WTC11 (cell line): ENCODE measurements at regions not wholly inside any gene's neighbourhood (a gene's known extent, or its start where the extent isn't known, plus 50 kb on each side); places are given as distances from the start of the nearest gene placed in this dataset.

Source experiments
- ELF4 ChIP-seq: sonication (generic); formaldehyde crosslinking; IDR thresholded peaks from 2 replicates; pipeline ENCODE4 v1.8.1; 2022; ENCODE audit warnings: low read depth, mild to moderate bottlenecking, moderate library complexity, missing genetic modification reagents
- ESRRA ChIP-seq: sonication (generic); formaldehyde crosslinking; IDR thresholded peaks from 2 replicates; pipeline ENCODE4 v1.8.1; 2022; ENCODE audit warnings: mild to moderate bottlenecking, missing genetic modification reagents, borderline replicate concordance
- JUN ChIP-seq: sonication (generic); formaldehyde crosslinking; IDR thresholded peaks from 2 replicates; pipeline ENCODE4 v1.8.0; 2023; ENCODE audit warnings: mild to moderate bottlenecking, missing genetic modification reagents
- RELA ChIP-seq: sonication (generic); formaldehyde crosslinking; IDR thresholded peaks from 2 replicates; pipeline ENCODE4 v1.8.1; 2022; ENCODE audit warnings: missing genetic modification reagents, mild to moderate bottlenecking, borderline replicate concordance
- SP1 ChIP-seq: sonication (generic); formaldehyde crosslinking; conservative IDR thresholded peaks from 2 replicates; pipeline ENCODE4 v1.8.1; 2022; ENCODE audit warnings: missing genetic modification reagents
- TEAD1 ChIP-seq: sonication (generic); formaldehyde crosslinking; IDR thresholded peaks from 2 replicates; pipeline ENCODE4 v1.8.0; 2022; ENCODE audit warnings: mild to moderate bottlenecking, missing genetic modification reagents
- ZBTB21 ChIP-seq: sonication (generic); formaldehyde crosslinking; IDR thresholded peaks from 2 replicates; pipeline ENCODE4 v1.8.1; 2023; ENCODE audit warnings: mild to moderate bottlenecking, missing genetic modification reagents, borderline replicate concordance
- TF ChIP-seq, protein P1 (sequence below): sonication (generic); formaldehyde crosslinking; IDR thresholded peaks from 2 replicates; pipeline ENCODE4 v1.8.0; 2022; ENCODE audit warnings: mild to moderate bottlenecking, missing genetic modification reagents
- TF ChIP-seq, protein P2 (sequence below): fragments of 200-600 bp; IDR thresholded peaks from 2 replicates; pipeline ENCODE4 v1.8.0; 2022; ENCODE audit warnings: antibody characterized with exemption
- TF ChIP-seq, protein P3 (sequence below): fragments of 250-450 bp; sonication (Bioruptor Pico); IDR thresholded peaks from 2 replicates; pipeline ENCODE4 v1.9.0; 2021; ENCODE audit warnings: moderate library complexity, mild to moderate bottlenecking, inconsistent platforms, borderline replicate concordance
- TF ChIP-seq, protein P4 (sequence below): sonication (generic); formaldehyde crosslinking; IDR thresholded peaks from 2 replicates; pipeline ENCODE4 v1.8.1; 2023; ENCODE audit warnings: mild to moderate bottlenecking, missing genetic modification reagents, moderate library complexity

DNA sequence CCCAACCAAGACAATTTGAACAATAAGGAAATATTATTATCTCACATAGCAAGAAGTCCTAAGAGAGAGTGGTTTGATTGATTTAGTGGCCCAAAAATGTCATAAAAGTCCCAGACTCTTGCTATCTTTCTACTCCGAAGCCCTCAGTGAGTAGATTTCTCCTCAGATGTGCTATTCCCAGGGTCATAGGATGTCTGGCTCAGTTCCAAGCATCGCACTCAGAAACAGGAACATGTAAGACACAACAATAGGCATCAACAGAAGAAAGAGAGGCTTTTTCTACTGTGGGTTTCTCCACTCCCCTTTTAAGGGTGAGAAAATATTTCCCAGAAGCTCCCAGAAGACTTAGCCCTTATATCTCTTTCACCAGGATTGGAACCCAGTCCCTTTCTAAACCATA is 188.1 kb upstream of the CDKN3 start:
- TF ChIP-seq JUN (CRISPR knock-in tag) (no peak), ELF4 (no peak), ZBTB21 (CRISPR knock-in tag) (no peak), TEAD1 (CRISPR knock-in tag) (no peak), SP1 (CRISPR knock-in tag) (no peak), ESRRA (CRISPR knock-in tag) (no peak), RELA (CRISPR knock-in tag) (no peak)
- TF ChIP-seq, protein P1, sequence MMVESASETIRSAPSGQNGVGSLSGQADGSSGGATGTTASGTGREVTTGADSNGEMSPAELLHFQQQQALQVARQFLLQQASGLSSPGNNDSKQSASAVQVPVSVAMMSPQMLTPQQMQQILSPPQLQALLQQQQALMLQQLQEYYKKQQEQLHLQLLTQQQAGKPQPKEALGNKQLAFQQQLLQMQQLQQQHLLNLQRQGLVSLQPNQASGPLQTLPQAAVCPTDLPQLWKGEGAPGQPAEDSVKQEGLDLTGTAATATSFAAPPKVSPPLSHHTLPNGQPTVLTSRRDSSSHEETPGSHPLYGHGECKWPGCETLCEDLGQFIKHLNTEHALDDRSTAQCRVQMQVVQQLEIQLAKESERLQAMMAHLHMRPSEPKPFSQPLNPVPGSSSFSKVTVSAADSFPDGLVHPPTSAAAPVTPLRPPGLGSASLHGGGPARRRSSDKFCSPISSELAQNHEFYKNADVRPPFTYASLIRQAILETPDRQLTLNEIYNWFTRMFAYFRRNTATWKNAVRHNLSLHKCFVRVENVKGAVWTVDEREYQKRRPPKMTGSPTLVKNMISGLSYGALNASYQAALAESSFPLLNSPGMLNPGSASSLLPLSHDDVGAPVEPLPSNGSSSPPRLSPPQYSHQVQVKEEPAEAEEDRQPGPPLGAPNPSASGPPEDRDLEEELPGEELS (CRISPR knock-in tag), result no peak
- TF ChIP-seq, protein P2, sequence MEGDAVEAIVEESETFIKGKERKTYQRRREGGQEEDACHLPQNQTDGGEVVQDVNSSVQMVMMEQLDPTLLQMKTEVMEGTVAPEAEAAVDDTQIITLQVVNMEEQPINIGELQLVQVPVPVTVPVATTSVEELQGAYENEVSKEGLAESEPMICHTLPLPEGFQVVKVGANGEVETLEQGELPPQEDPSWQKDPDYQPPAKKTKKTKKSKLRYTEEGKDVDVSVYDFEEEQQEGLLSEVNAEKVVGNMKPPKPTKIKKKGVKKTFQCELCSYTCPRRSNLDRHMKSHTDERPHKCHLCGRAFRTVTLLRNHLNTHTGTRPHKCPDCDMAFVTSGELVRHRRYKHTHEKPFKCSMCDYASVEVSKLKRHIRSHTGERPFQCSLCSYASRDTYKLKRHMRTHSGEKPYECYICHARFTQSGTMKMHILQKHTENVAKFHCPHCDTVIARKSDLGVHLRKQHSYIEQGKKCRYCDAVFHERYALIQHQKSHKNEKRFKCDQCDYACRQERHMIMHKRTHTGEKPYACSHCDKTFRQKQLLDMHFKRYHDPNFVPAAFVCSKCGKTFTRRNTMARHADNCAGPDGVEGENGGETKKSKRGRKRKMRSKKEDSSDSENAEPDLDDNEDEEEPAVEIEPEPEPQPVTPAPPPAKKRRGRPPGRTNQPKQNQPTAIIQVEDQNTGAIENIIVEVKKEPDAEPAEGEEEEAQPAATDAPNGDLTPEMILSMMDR, result no peak
- TF ChIP-seq, protein P3, sequence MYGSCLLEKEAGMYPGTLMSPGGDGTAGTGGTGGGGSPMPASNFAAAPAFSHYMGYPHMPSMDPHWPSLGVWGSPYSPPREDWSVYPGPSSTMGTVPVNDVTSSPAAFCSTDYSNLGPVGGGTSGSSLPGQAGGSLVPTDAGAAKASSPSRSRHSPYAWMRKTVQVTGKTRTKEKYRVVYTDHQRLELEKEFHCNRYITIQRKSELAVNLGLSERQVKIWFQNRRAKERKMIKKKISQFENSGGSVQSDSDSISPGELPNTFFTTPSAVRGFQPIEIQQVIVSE (CRISPR knock-in tag), result no peak
- TF ChIP-seq, protein P4, sequence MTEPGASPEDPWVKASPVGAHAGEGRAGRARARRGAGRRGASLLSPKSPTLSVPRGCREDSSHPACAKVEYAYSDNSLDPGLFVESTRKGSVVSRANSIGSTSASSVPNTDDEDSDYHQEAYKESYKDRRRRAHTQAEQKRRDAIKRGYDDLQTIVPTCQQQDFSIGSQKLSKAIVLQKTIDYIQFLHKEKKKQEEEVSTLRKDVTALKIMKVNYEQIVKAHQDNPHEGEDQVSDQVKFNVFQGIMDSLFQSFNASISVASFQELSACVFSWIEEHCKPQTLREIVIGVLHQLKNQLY (CRISPR knock-in tag), result no peak
